Spleen (tissue), 11 donors: ENCODE measurements at regions not wholly inside any gene's neighbourhood (a gene's known extent, or its start where the extent isn't known, plus 50 kb on each side); places are given as distances from the start of the nearest gene placed in this dataset.

ENCODE experiments used
- DNase-seq: peaks from one replicate; pipeline ENCODE4 v3.0.0-alpha.2; 2020
- H3K27ac ChIP-seq, 8 donors: fragments of 200-600 bp; sonication (generic) in 7 of 8; 1 replicate in 4 of 8; 2 replicates in 4 of 8; pipeline versions ENCODE4 v1.5.0 to v1.8.0; 2016 to 2021; ENCODE audit warnings: inconsistent platforms in 4 of 8, mild to moderate bottlenecking in 4 of 8, moderate library complexity in 1 of 8
- H3K27me3 ChIP-seq, 7 donors: fragments of 200-600 bp; sonication (generic) in 6 of 7; replicated peaks in 1 of 7; 1 replicate in 4 of 7; 2 replicates in 3 of 7; pipeline versions ENCODE4 v1.5.0 to v1.8.0; 2016 to 2021; ENCODE audit warnings: inconsistent platforms in 3 of 7, mild to moderate bottlenecking in 1 of 7
- H3K36me3 ChIP-seq, 6 donors: fragments of 200-600 bp; sonication (generic) in 5 of 6; 1 replicate in 4 of 6; 2 replicates in 2 of 6; pipeline versions ENCODE4 v1.5.0 to v1.8.0; 2016 to 2021; ENCODE audit warnings: inconsistent platforms in 2 of 6
- H3K4me1 ChIP-seq, 6 donors: fragments of 200-600 bp; sonication (generic) in 5 of 6; 1 replicate in 3 of 6; 2 replicates in 3 of 6; pipeline versions ENCODE4 v1.5.0 to v1.8.0; 2016 to 2021; ENCODE audit warnings: inconsistent platforms in 3 of 6
- H3K4me3 ChIP-seq, 8 donors: fragments of 200-600 bp; sonication (generic) in 7 of 8; 1 replicate in 4 of 8; 2 replicates in 4 of 8; pipeline versions ENCODE4 v1.5.0 to v1.8.0; 2016 to 2021; ENCODE audit warnings: inconsistent platforms in 4 of 8, mild to moderate bottlenecking in 4 of 8, moderate library complexity in 2 of 8
- H3K9me3 ChIP-seq, 8 donors: fragments of 200-600 bp; sonication (generic) in 7 of 8; 1 replicate in 4 of 8; 2 replicates in 4 of 8; pipeline versions ENCODE4 v1.5.0 to v1.8.0; 2016 to 2021; ENCODE audit warnings: inconsistent platforms in 4 of 8
- CTCF ChIP-seq, 11 experiments: fragments of 200-600 bp in 7 of 11; fragments of 450-650 bp in 4 of 11; sonication (generic) in 4 of 11; IDR thresholded peaks in 8 of 11; conservative IDR thresholded peaks in 3 of 11; 1 replicate in 7 of 11; 2 replicates in 4 of 11; pipeline versions ENCODE4 v1.4.0 to v1.8.0; 2016 to 2021; ENCODE audit warnings: antibody characterized with exemption in 11 of 11, inconsistent platforms in 4 of 11, mild to moderate bottlenecking in 1 of 11
- POLR2A ChIP-seq, 3 donors: fragments of 450-650 bp; IDR thresholded peaks; one replicate each; pipeline ENCODE4 v1.5.1; 2017; ENCODE audit warnings: antibody characterized with exemption in 3 of 3, mild to moderate bottlenecking in 1 of 3
- POLR2AphosphoS5 ChIP-seq, 3 donors: sonication (generic); formaldehyde crosslinking; IDR thresholded peaks; one replicate each; pipeline ENCODE4 v1.5.1; 2017; ENCODE audit warnings: antibody characterized with exemption in 3 of 3
- WGBS, 5 donors: extraction: QIAGEN DNeasy Blood & Tissue Kit in 3 of 5; methylation state at CpG; one replicate each; pipeline versions ENCODE4 v1.1.5 to v1.1.7; 2013 to 2018; 5-methylcytosine and 5-hydroxymethylcytosine counted together
- intact Hi-C: fragments of 100-400 bp; cut with DNase I; formaldehyde crosslinking; loops from one replicate; pipeline ENCODE4 v1.15.0; 2023; ENCODE audit warnings: low total_unique reads
- donor health status: healthy with polysubstance abuse.
- donor health status: DM: no; HTN: no; CAD: no; lungs with moderate emphysema.
- donor health status: DM: no; HTN: no; CAD: no.
- donor health status: Bipolar disorder and iron deficiency.
- donor health status: healthy.
- donor health status: DM: no; HTN: no; CAD: no.
- donor health status: DM: yes; HTN: yes; CAD: no.

- Histone ChIP-seq H3K9me3 (peaks cover 0 to 11% (median 3%) of the 10 kb centered on the region in 8 donors), H3K27me3 (no peaks in the 10 kb centered on the region), H3K36me3 (no peaks in the 10 kb centered on the region), H3K4me1 (no peaks in the 10 kb centered on the region), H3K27ac (no peak overlapping the region), H3K4me3 (no peak overlapping the region)
- no peak for DNase-seq
- no peak for TF ChIP-seq CTCF (IDR thresholded peaks at IDR 0.05 in 8 of 11, conservative IDR thresholded peaks at IDR 0.05 in 3 of 11)
- no peak for TF ChIP-seq POLR2A (IDR thresholded peaks at IDR 0.05)
- no peak for TF ChIP-seq POLR2AphosphoS5 (IDR thresholded peaks at IDR 0.05)
- intact Hi-C loops = no loop called here
- WGBS, 5 donors = 71 to 87% (median 78%) methylated on average over 2 of the region's 2 CpGs
These were observed 687.8 kb downstream of the NUP35 start for GRCh38 chr2:183812091-183812490.

DNA sequence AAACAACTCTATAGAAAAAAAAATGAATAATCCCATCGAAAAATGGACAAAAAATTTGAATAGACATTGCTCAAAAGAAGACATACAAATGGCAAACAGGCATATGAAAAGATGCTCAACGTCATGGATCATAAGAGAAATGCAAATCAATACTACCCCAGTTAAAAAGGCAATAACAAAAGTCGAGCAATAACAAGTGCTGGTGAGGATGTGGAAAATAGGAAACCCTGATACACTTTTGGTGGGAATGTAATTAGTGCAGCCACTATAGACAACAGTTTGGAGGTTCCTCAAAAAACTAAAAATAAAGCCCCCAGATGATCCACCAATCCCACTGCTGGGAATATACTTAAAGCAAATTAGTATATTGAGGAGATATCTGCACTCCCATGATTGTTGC is 701.5 kb downstream of the NUP35 start:
- 70 to 84% (median 77%) methylated on average over 3 of the region's 3 CpGs for WGBS, 5 donors
- no peaks in the 10 kb centered on the region for H3K27me3 ChIP-seq
- H3K36me3 ChIP-seq = no peaks in the 10 kb centered on the region

GRCh38 chr2:183829931-183830330 is 705.7 kb downstream of the NUP35 start:
- intact Hi-C loops = no loop called here
- no peak overlapping the region for H3K27ac ChIP-seq
- peaks cover 3 to 25% (median 22%) of the 10 kb centered on the region in 8 donors for H3K9me3 ChIP-seq
- no peaks in the 10 kb centered on the region for H3K36me3 ChIP-seq
- TF ChIP-seq CTCF (IDR thresholded peaks at IDR 0.05 in 8 of 11, conservative IDR thresholded peaks at IDR 0.05 in 3 of 11) = no peak
- TF ChIP-seq POLR2A (IDR thresholded peaks at IDR 0.05) = no peak
- TF ChIP-seq POLR2AphosphoS5 (IDR thresholded peaks at IDR 0.05) = no peak
- H3K4me3 ChIP-seq = no peak overlapping the region
- no peak for DNase-seq
- WGBS, 5 donors = 91 to 97% (median 93%) methylated on average over 2 of the region's 2 CpGs
- H3K27me3 ChIP-seq = no peaks in the 10 kb centered on the region
- no peaks in the 10 kb centered on the region for H3K4me1 ChIP-seq

More for the DNA sequence above, 701.5 kb downstream of the NUP35 start:
- Histone ChIP-seq H3K4me1 (no peaks in the 10 kb centered on the region), H3K27ac (no peak overlapping the region), H3K9me3 (peaks cover 3 to 64% (median 39%) of the 10 kb centered on the region in 8 donors), H3K4me3 (no peak overlapping the region)
- intact Hi-C loops = no loop called here
- no peak for DNase-seq
- TF ChIP-seq POLR2AphosphoS5 (IDR thresholded peaks at IDR 0.05) (no peak), CTCF (IDR thresholded peaks at IDR 0.05 in 8 of 11, conservative IDR thresholded peaks at IDR 0.05 in 3 of 11) (no peak), POLR2A (IDR thresholded peaks at IDR 0.05) (no peak)

DNA sequence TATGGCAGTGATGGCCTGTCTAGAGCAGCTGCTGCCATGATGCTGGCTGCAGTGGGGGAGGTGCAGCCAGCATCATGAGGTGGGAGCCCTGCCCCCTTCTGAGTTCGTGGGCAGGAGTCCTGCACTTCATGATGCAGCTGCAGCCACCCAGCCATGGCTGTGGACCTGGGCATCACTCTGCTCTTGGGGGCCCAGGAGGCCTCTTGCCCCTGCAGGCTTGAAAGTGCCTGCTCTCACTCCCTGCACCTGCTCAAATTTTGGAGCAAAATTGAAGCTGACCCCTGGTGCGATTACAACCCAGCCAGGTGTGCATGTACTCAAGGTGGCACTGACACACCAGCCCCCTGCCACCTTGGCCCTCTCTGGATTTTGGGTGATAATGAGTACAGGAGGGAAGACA is 712.9 kb downstream of the NUP35 start:
- Histone ChIP-seq H3K27me3 (no peaks in the 10 kb centered on the region), H3K4me1 (no peaks in the 10 kb centered on the region), H3K36me3 (no peaks in the 10 kb centered on the region), H3K9me3 (peaks cover 0 to 30% (median 0%) of the 10 kb centered on the region in 8 donors), H3K4me3 (no peak overlapping the region), H3K27ac (no peak overlapping the region)
- WGBS, 5 donors = 55 to 89% (median 65%) methylated on average over 1 to 2 of the region's 2 CpGs
- TF ChIP-seq POLR2AphosphoS5 (IDR thresholded peaks at IDR 0.05) (no peak), CTCF (IDR thresholded peaks at IDR 0.05 in 8 of 11, conservative IDR thresholded peaks at IDR 0.05 in 3 of 11) (no peak), POLR2A (IDR thresholded peaks at IDR 0.05) (no peak)
- intact Hi-C loops = no loop called here
- peak; percentile 45 for DNase-seq
